Esophagus muscularis mucosa (tissue), 4 donors: ENCODE measurements at regions not wholly inside any gene's neighbourhood (a gene's known extent, or its start where the extent isn't known, plus 50 kb on each side); places are given as distances from the start of the nearest gene placed in this dataset.

Source experiments
- DNase-seq: peaks from one replicate; pipeline ENCODE4 v3.0.0-alpha.2; 2017; ENCODE audit errors: extremely low spot score
- H3K27ac ChIP-seq, 4 donors: fragments of 200-600 bp; sonication (generic); replicated peaks in 1 of 4; 1 replicate in 3 of 4; 2 replicates in 1 of 4; pipeline ENCODE4 v1.5.1; 2016 to 2019; ENCODE audit warnings: mild to moderate bottlenecking in 1 of 4
- H3K27me3 ChIP-seq, 4 donors: fragments of 200-600 bp; sonication (generic); one replicate each; pipeline versions ENCODE4 v1.5.1 to v1.6.0; 2016 to 2019
- H3K36me3 ChIP-seq, 4 donors: fragments of 200-600 bp; sonication (generic); one replicate each; pipeline ENCODE4 v1.5.1; 2016 to 2019
- H3K4me1 ChIP-seq, 4 donors: fragments of 200-600 bp; sonication (generic); one replicate each; pipeline ENCODE4 v1.5.1; 2016 to 2019
- H3K4me3 ChIP-seq, 4 donors: fragments of 200-600 bp; sonication (generic); 1 replicate in 2 of 4; 2 replicates in 2 of 4; pipeline ENCODE4 v1.5.1; 2016 to 2019; ENCODE audit warnings: mild to moderate bottlenecking in 4 of 4, moderate library complexity in 1 of 4
- H3K9me3 ChIP-seq, 4 donors: fragments of 200-600 bp; sonication (generic); 1 replicate in 3 of 4; 2 replicates in 1 of 4; pipeline ENCODE4 v1.5.1; 2016 to 2019
- CTCF ChIP-seq, 3 experiments: fragments of 200-600 bp in 2 of 3; fragments of 450-650 bp in 1 of 3; sonication (generic) in 2 of 3; IDR thresholded peaks; one replicate each; pipeline ENCODE4 v1.5.1; 2017 to 2019; ENCODE audit warnings: antibody characterized with exemption in 3 of 3, mild to moderate bottlenecking in 2 of 3, moderate library complexity in 1 of 3
- EP300 ChIP-seq: sonication (generic); formaldehyde crosslinking; IDR thresholded peaks from one replicate; pipeline ENCODE4 v1.6.1; 2017; ENCODE audit warnings: antibody characterized with exemption
- POLR2A ChIP-seq: fragments of 450-650 bp; IDR thresholded peaks from one replicate; pipeline ENCODE4 v1.6.1; 2017; ENCODE audit warnings: antibody characterized with exemption, moderate library complexity, mild to moderate bottlenecking, low read depth
- POLR2AphosphoS5 ChIP-seq, 2 donors: sonication (generic); formaldehyde crosslinking; IDR thresholded peaks; one replicate each; pipeline ENCODE4 v1.6.1; 2017; ENCODE audit warnings: antibody characterized with exemption in 2 of 2
- WGBS: methylation state at CpG from one replicate; pipeline ENCODE4 v1.1.5; 2018; 5-methylcytosine and 5-hydroxymethylcytosine counted together
- intact Hi-C: fragments of 100-400 bp; cut with DNase I; formaldehyde crosslinking; loops from one replicate; pipeline ENCODE4 v1.15.1; 2023

GRCh38 chr2:128368437-128369107 lies 49.9 kb upstream of the HS6ST1 start:
- Histone ChIP-seq H3K27ac (no peak overlapping the region), H3K9me3 (no peaks in the 10 kb centered on the region), H3K4me3 (no peak overlapping the region), H3K4me1 (peaks cover 0 to 53% (median 19%) of the 10 kb centered on the region in 4 donors), H3K27me3 (no peaks in the 10 kb centered on the region), H3K36me3 (no peaks in the 10 kb centered on the region)
- 97% methylated on average over 15 of the region's 21 CpGs for WGBS
- intact Hi-C loops: no loop called here
- no peak for TF ChIP-seq CTCF (IDR thresholded peaks at IDR 0.05)
- no peak for TF ChIP-seq POLR2AphosphoS5 (IDR thresholded peaks at IDR 0.05)
- TF ChIP-seq EP300: no peak
- no peak for DNase-seq

GRCh38 chr2:128369108-128369555 lies 50.5 kb upstream of the HS6ST1 start:
- WGBS: 56% methylated on average over 9 of the region's 12 CpGs
- Histone ChIP-seq H3K36me3 (no peaks in the 10 kb centered on the region), H3K27ac (no peak overlapping the region), H3K27me3 (no peaks in the 10 kb centered on the region), H3K4me1 (peaks cover 0 to 54% (median 22%) of the 10 kb centered on the region in 4 donors), H3K4me3 (no peak overlapping the region), H3K9me3 (no peaks in the 10 kb centered on the region)
- intact Hi-C loops: no loop called here
- no peak for DNase-seq
- no peak for TF ChIP-seq POLR2A
- TF ChIP-seq EP300: no peak
- TF ChIP-seq CTCF (IDR thresholded peaks at IDR 0.05): no peak
- TF ChIP-seq POLR2AphosphoS5 (IDR thresholded peaks at IDR 0.05): no peak

- WGBS: 75% methylated on average over 13 of the region's 17 CpGs
- no peak for DNase-seq
- H3K27ac ChIP-seq: no peak overlapping the region
These were observed 51.2 kb upstream of the HS6ST1 start for GRCh38 chr2:128369602-128370467.

GRCh38 chr2:128370468-128371247 lies 52.0 kb upstream of the HS6ST1 start:
- Histone ChIP-seq H3K9me3 (no peaks in the 10 kb centered on the region), H3K27me3 (no peaks in the 10 kb centered on the region), H3K27ac (no peak overlapping the region), H3K36me3 (no peaks in the 10 kb centered on the region), H3K4me1 (peaks cover 0 to 54% (median 33%) of the 10 kb centered on the region in 4 donors), H3K4me3 (no peak overlapping the region)
- whole genome bisulfite sequencing: 95% methylated on average over 19 of the region's 27 CpGs
- no peak for DNase-seq
- intact Hi-C loops: no loop called here
- TF ChIP-seq EP300: no peak
- TF ChIP-seq POLR2AphosphoS5 (IDR thresholded peaks at IDR 0.05): no peak
- no peak for TF ChIP-seq CTCF (IDR thresholded peaks at IDR 0.05)
- no peak for TF ChIP-seq POLR2A

More at GRCh38 chr2:128369602-128370467, 51.2 kb upstream of the HS6ST1 start:
- Histone ChIP-seq H3K4me3 (no peak overlapping the region), H3K4me1 (peaks cover 0 to 54% (median 29%) of the 10 kb centered on the region in 4 donors), H3K9me3 (no peaks in the 10 kb centered on the region), H3K27me3 (no peaks in the 10 kb centered on the region), H3K36me3 (no peaks in the 10 kb centered on the region)
- intact Hi-C loops: no loop called here
- TF ChIP-seq EP300: no peak
- no peak for TF ChIP-seq CTCF (IDR thresholded peaks at IDR 0.05)
- no peak for TF ChIP-seq POLR2AphosphoS5 (IDR thresholded peaks at IDR 0.05)
- TF ChIP-seq POLR2A: no peak
